ENCODE measurements at regions not wholly inside any gene's neighbourhood (a gene's known extent, or its start where the extent isn't known, plus 50 kb on each side); places are given as distances from the start of the nearest gene placed in this dataset.

DNA sequence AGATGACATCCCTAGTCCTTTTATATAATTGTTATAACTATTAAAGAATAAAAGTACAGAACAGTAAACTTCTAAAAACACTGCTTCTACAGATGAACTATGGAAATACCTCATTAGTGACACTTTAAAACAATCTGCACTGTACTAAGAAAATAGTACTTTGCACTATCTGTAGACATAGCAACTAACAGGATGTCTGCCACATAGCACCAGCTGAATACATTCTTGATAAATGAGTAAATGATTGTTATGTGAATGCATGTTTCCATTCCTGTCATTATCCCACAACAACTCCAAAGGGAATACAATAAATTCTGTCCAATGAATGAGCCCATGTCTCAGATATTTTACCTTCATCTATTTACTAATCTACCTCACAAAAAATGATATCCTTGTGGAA, 115.3 kb upstream of the SLC35G4 start:
- no peaks in the 10 kb centered on the region for H3K4me1 ChIP-seq (ENCODE audit: insufficient read depth, low read length, severe bottlenecking)
- no peak overlapping the region for H3K27ac ChIP-seq (ENCODE audit: low read depth, low read length, poor library complexity, severe bottlenecking)
- H3K4me3 ChIP-seq (ENCODE audit: low read depth, low read length, poor library complexity, severe bottlenecking) = no peak overlapping the region
- TF ChIP-seq EZH2 (IDR thresholded peaks at IDR 0.05; ENCODE audit: borderline replicate concordance, low read length) = no peak
- TF ChIP-seq, protein P1, sequence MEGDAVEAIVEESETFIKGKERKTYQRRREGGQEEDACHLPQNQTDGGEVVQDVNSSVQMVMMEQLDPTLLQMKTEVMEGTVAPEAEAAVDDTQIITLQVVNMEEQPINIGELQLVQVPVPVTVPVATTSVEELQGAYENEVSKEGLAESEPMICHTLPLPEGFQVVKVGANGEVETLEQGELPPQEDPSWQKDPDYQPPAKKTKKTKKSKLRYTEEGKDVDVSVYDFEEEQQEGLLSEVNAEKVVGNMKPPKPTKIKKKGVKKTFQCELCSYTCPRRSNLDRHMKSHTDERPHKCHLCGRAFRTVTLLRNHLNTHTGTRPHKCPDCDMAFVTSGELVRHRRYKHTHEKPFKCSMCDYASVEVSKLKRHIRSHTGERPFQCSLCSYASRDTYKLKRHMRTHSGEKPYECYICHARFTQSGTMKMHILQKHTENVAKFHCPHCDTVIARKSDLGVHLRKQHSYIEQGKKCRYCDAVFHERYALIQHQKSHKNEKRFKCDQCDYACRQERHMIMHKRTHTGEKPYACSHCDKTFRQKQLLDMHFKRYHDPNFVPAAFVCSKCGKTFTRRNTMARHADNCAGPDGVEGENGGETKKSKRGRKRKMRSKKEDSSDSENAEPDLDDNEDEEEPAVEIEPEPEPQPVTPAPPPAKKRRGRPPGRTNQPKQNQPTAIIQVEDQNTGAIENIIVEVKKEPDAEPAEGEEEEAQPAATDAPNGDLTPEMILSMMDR (IDR thresholded peaks at IDR 0.05; ENCODE audit: low read length) = no peak
- no peaks in the 10 kb centered on the region for H3K9me2 ChIP-seq (ENCODE audit: low read depth, low read length)
- no peaks in the 10 kb centered on the region for H3K27me3 ChIP-seq (ENCODE audit: insufficient read depth, low read length)
- H3K36me3 ChIP-seq (ENCODE audit: insufficient read depth, low read length) = no peaks in the 10 kb centered on the region
- no peak overlapping the region for H3K4me2 ChIP-seq (ENCODE audit: low read length)
- no peaks in the 10 kb centered on the region for H4K20me1 ChIP-seq (ENCODE audit: insufficient read depth, low read length)
- H3K79me2 ChIP-seq (ENCODE audit: insufficient read depth, low read length) = no peaks in the 10 kb centered on the region
- no peak overlapping the region for H3K9ac ChIP-seq (ENCODE audit: low read length)
- H2AFZ ChIP-seq (ENCODE audit: low read length) = no peak overlapping the region
- H3K9me3 ChIP-seq (ENCODE audit: low read length) = no peaks in the 10 kb centered on the region
- H3F3A ChIP-seq (ENCODE audit: insufficient read depth, low read length) = no peaks in the 10 kb centered on the region

DNA sequence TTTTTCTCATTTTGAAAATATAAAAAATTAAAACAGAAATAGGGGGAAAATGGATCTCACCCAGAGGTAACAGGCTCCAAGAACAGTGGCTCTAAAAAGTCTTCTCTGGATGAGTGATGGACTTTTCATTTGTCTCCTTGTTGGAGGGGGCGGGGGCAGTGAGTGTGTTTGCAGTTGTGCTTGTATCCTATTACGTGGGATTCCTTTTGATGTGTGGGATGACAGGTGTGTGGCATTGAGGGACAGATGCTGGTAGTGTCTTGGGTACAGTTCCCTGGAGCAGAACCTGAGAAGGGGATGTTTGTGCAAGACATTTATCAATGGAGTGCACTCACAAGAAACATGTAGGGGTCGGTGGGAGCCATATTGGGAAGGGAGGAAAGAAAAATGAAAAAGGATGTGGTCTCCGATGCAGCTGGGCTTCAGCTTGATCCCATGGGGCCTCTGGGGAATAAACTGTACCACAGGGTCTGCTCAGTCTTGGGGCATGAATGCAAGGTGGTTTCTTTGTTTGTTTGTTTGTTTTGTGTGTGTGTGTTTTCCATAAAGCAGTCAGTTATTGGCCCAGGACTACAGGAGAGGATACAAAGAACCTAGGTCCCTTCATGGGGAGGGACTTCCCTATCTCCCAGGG, 120.0 kb upstream of the SLC35G4 start:
- Histone ChIP-seq H3K9ac (ENCODE audit: low read length) (no peak overlapping the region), H2AFZ (ENCODE audit: low read length) (no peak overlapping the region), H3F3A (ENCODE audit: insufficient read depth, low read length) (no peaks in the 10 kb centered on the region), H3K79me2 (ENCODE audit: insufficient read depth, low read length) (no peaks in the 10 kb centered on the region), H4K20me1 (ENCODE audit: insufficient read depth, low read length) (no peaks in the 10 kb centered on the region), H3K36me3 (ENCODE audit: insufficient read depth, low read length) (no peaks in the 10 kb centered on the region), H3K9me2 (ENCODE audit: low read depth, low read length) (no peaks in the 10 kb centered on the region), H3K4me3 (ENCODE audit: low read depth, low read length, poor library complexity, severe bottlenecking) (no peak overlapping the region), H3K4me1 (ENCODE audit: insufficient read depth, low read length, severe bottlenecking) (no peaks in the 10 kb centered on the region), H3K27me3 (ENCODE audit: insufficient read depth, low read length) (no peaks in the 10 kb centered on the region), H3K4me2 (ENCODE audit: low read length) (no peak overlapping the region), H3K9me3 (ENCODE audit: low read length) (no peaks in the 10 kb centered on the region), H3K27ac (ENCODE audit: low read depth, low read length, poor library complexity, severe bottlenecking) (no peak overlapping the region)
- TF ChIP-seq EZH2 (IDR thresholded peaks at IDR 0.05; ENCODE audit: borderline replicate concordance, low read length) = no peak
- TF ChIP-seq, protein P1 (IDR thresholded peaks at IDR 0.05; ENCODE audit: low read length) = no peak

DNA sequence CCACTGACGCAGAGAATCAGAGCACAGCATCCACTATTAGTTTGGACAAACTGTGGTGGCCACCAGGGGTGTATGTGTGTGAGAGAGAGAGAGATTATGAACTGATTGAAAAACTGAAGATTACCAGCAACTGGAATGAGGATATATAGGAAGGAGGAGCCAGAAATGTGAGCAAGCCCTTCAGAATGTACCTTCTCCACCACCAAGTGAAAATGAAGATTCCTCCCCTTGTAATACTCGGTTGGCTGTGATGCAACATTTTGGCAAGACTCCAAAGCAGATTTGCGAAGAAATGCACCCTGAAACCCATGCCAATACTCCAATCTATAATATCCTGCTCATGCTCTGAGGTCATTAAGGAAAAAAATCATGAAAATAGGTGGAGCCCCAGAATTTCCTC, 121.2 kb upstream of the SLC35G4 start:
- no peaks in the 10 kb centered on the region for H3K36me3 ChIP-seq (ENCODE audit: insufficient read depth, low read length)
- H3K27ac ChIP-seq (ENCODE audit: low read depth, low read length, poor library complexity, severe bottlenecking) = no peak overlapping the region
- H3K4me2 ChIP-seq (ENCODE audit: low read length) = no peak overlapping the region
- no peaks in the 10 kb centered on the region for H4K20me1 ChIP-seq (ENCODE audit: insufficient read depth, low read length)
- H3K9me2 ChIP-seq (ENCODE audit: low read depth, low read length) = no peaks in the 10 kb centered on the region
- no peaks in the 10 kb centered on the region for H3K79me2 ChIP-seq (ENCODE audit: insufficient read depth, low read length)
- no peak overlapping the region for H3K9ac ChIP-seq (ENCODE audit: low read length)
- H3K27me3 ChIP-seq (ENCODE audit: insufficient read depth, low read length) = no peaks in the 10 kb centered on the region
- H3K4me1 ChIP-seq (ENCODE audit: insufficient read depth, low read length, severe bottlenecking) = no peaks in the 10 kb centered on the region
- H3F3A ChIP-seq (ENCODE audit: insufficient read depth, low read length) = no peaks in the 10 kb centered on the region
- H2AFZ ChIP-seq (ENCODE audit: low read length) = no peak overlapping the region
- TF ChIP-seq EZH2 (IDR thresholded peaks at IDR 0.05; ENCODE audit: borderline replicate concordance, low read length) = no peak
- TF ChIP-seq, protein P1 (IDR thresholded peaks at IDR 0.05; ENCODE audit: low read length) = no peak
- H3K4me3 ChIP-seq (ENCODE audit: low read depth, low read length, poor library complexity, severe bottlenecking) = no peak overlapping the region
- no peaks in the 10 kb centered on the region for H3K9me3 ChIP-seq (ENCODE audit: low read length)
